Lung (tissue), 11 donors: ENCODE measurements at regions not wholly inside any gene's neighbourhood (a gene's known extent, or its start where the extent isn't known, plus 50 kb on each side); places are given as distances from the start of the nearest gene placed in this dataset.

ENCODE experiments used
- ATAC-seq: fragments of 200-7000 bp; cut with Tn5 transposase; one replicate; pipeline ENCODE4 v1.9.1; 2020; ENCODE audit warnings: moderate number of reproducible peaks; ENCODE audit not compliant: insufficient read depth, low FRiP score
- DNase-seq, 3 donors: peaks; one replicate each; pipeline ENCODE4 v3.0.0-alpha.2; 2013 to 2017
- H3K27ac ChIP-seq, 2 donors: one replicate each; pipeline ENCODE4 v1.5.1; 2013; ENCODE audit warnings: mild to moderate bottlenecking in 2 of 2, moderate library complexity in 2 of 2, control low read depth in 1 of 2, inconsistent platforms in 1 of 2, low read depth in 1 of 2, low read length in 1 of 2
- H3K27me3 ChIP-seq, 3 donors: one replicate each; pipeline ENCODE4 v1.5.1; 2013; ENCODE audit warnings: low read length in 2 of 3; ENCODE audit not compliant: control insufficient read depth in 3 of 3, insufficient read depth in 3 of 3
- H3K36me3 ChIP-seq, 4 donors: one replicate each; pipeline ENCODE4 v1.5.1; 2013; ENCODE audit warnings: low read length in 4 of 4, mild to moderate bottlenecking in 1 of 4, moderate library complexity in 1 of 4; ENCODE audit not compliant: control insufficient read depth in 4 of 4, insufficient read depth in 4 of 4
- H3K4me1 ChIP-seq, 5 donors: one replicate each; pipeline ENCODE4 v1.5.1; 2013; ENCODE audit warnings: low read length in 5 of 5, mild to moderate bottlenecking in 2 of 5, moderate library complexity in 1 of 5; ENCODE audit not compliant: control insufficient read depth in 5 of 5, insufficient read depth in 5 of 5
- H3K4me3 ChIP-seq: one replicate; pipeline ENCODE4 v1.5.1; 2013; ENCODE audit warnings: mild to moderate bottlenecking, control low read depth, moderate library complexity
- H3K9ac ChIP-seq, 2 donors: one replicate each; pipeline ENCODE4 v1.5.1; 2013; ENCODE audit warnings: low read length in 2 of 2, control low read depth in 1 of 2; ENCODE audit not compliant: insufficient read depth in 1 of 2
- H3K9me3 ChIP-seq, 4 donors: one replicate each; pipeline ENCODE4 v1.5.1; 2013; ENCODE audit warnings: low read length in 3 of 4, mild to moderate bottlenecking in 1 of 4, moderate library complexity in 1 of 4; ENCODE audit not compliant: control insufficient read depth in 4 of 4, insufficient read depth in 3 of 4
- CTCF ChIP-seq: IDR thresholded peaks from 2 replicates; pipeline ENCODE4 v1.5.1; 2012; ENCODE audit warnings: mild to moderate bottlenecking; ENCODE audit errors: control extremely low read depth, extremely low read depth
- WGBS, 2 donors: extraction: QIAGEN DNeasy Blood & Tissue Kit; methylation state at CpG; one replicate each; pipeline ENCODE4 v1.1.7; 2013; 5-methylcytosine and 5-hydroxymethylcytosine counted together
- donor health status: control.
- donor health status: control.
- donor health status: Bipolar disorder and iron deficiency.
- donor health status: healthy.
- donor health status: DM: yes; HTN: yes; CAD: no.

GRCh38 chr2:207473049-207473930 lies 56.5 kb upstream of the CREB1 start:
- peaks cover 0 to 8% (median 6%) of the 10 kb centered on the region in 5 donors for H3K4me1 ChIP-seq
- no peaks in the 10 kb centered on the region for H3K36me3 ChIP-seq
- DNase-seq = peak; percentile 49 to 77 (median 71)
- H3K9ac ChIP-seq = peak overlapping the region in 1 of 2 donors; percentile 24
- peak; percentile 46 for TF ChIP-seq CTCF
- peak; percentile 60 for ATAC-seq
- WGBS, 2 donors = 15 to 21% methylated on average over 9 of the region's 9 CpGs
- H3K9me3 ChIP-seq = no peaks in the 10 kb centered on the region
- no peak overlapping the region for H3K4me3 ChIP-seq
- no peaks in the 10 kb centered on the region for H3K27me3 ChIP-seq
- H3K27ac ChIP-seq = peak overlapping the region in 1 of 2 donors; percentile 22

GRCh38 chr2:207473931-207474235 lies 55.9 kb upstream of the CREB1 start:
- no peak overlapping the region for H3K4me3 ChIP-seq
- ATAC-seq (no peak), DNase-seq (no peak)
- H3K9me3 ChIP-seq = no peaks in the 10 kb centered on the region
- no peaks in the 10 kb centered on the region for H3K36me3 ChIP-seq
- peaks cover 0 to 8% (median 6%) of the 10 kb centered on the region in 5 donors for H3K4me1 ChIP-seq
- H3K27me3 ChIP-seq = no peaks in the 10 kb centered on the region
- no peak overlapping the region for H3K9ac ChIP-seq
- TF ChIP-seq CTCF = no peak
- WGBS, 2 donors = 81 to 89% methylated on average over 5 of the region's 5 CpGs
- H3K27ac ChIP-seq = no peak overlapping the region

- peak; percentile 55 for TF ChIP-seq CTCF
- no peak overlapping the region for H3K27ac ChIP-seq
- no peak overlapping the region for H3K4me3 ChIP-seq
- H3K9me3 ChIP-seq = no peaks in the 10 kb centered on the region
- H3K9ac ChIP-seq = no peak overlapping the region
- H3K36me3 ChIP-seq = no peaks in the 10 kb centered on the region
- peak; percentile 68 for ATAC-seq
- peaks cover 0 to 13% (median 6%) of the 10 kb centered on the region in 5 donors for H3K4me1 ChIP-seq
- DNase-seq = peak; percentile 24 to 82 (median 81)
- H3K27me3 ChIP-seq = no peaks in the 10 kb centered on the region
- WGBS, 2 donors = 13 to 25% methylated on average over 13 of the region's 13 CpGs
These were observed 54.8 kb upstream of the CREB1 start for GRCh38 chr2:207474863-207475485.
